Endothelial cell (in vitro differentiated cells): ENCODE measurements at regions not wholly inside any gene's neighbourhood (a gene's known extent, or its start where the extent isn't known, plus 50 kb on each side); places are given as distances from the start of the nearest gene placed in this dataset.
A peak's percentile ranks its signal among the peaks of the same experiment; 100 is the strongest.

Source experiments
- DNase-seq: peaks from one replicate; pipeline ENCODE4 v3.0.0; 2021; ENCODE audit warnings: low spot score
- H3K27ac Mint-ChIP-seq: one replicate; pipeline ENCODE4 v1.8.0; 2021; ENCODE audit warnings: mixed read lengths, inconsistent platforms; ENCODE audit not compliant: unreplicated experiment
- H3K27me3 Mint-ChIP-seq: one replicate; pipeline ENCODE4 v1.8.0; 2021; ENCODE audit warnings: mild to moderate bottlenecking, moderate library complexity, mixed read lengths, inconsistent platforms; ENCODE audit not compliant: unreplicated experiment
- H3K36me3 Mint-ChIP-seq: one replicate; pipeline ENCODE4 v1.8.0; 2021; ENCODE audit warnings: mild to moderate bottlenecking, low read depth, mixed read lengths, inconsistent platforms; ENCODE audit not compliant: unreplicated experiment
- H3K4me1 Mint-ChIP-seq: one replicate; pipeline ENCODE4 v1.8.0; 2021; ENCODE audit warnings: mild to moderate bottlenecking, mixed read lengths, inconsistent platforms; ENCODE audit not compliant: unreplicated experiment
- H3K4me3 Mint-ChIP-seq: one replicate; pipeline ENCODE4 v1.8.0; 2021; ENCODE audit warnings: mild to moderate bottlenecking, mixed read lengths, inconsistent platforms; ENCODE audit not compliant: unreplicated experiment
- H3K9me3 Mint-ChIP-seq: one replicate; pipeline ENCODE4 v1.8.0; 2021; ENCODE audit warnings: mixed read lengths, inconsistent platforms; ENCODE audit not compliant: unreplicated experiment
- TF ChIP-seq, protein P1 (sequence below): fragments of 200-600 bp; sonication (generic); IDR thresholded peaks from one replicate; pipeline ENCODE4 v1.5.0; 2021; ENCODE audit warnings: antibody characterized with exemption; ENCODE audit not compliant: unreplicated experiment

DNA sequence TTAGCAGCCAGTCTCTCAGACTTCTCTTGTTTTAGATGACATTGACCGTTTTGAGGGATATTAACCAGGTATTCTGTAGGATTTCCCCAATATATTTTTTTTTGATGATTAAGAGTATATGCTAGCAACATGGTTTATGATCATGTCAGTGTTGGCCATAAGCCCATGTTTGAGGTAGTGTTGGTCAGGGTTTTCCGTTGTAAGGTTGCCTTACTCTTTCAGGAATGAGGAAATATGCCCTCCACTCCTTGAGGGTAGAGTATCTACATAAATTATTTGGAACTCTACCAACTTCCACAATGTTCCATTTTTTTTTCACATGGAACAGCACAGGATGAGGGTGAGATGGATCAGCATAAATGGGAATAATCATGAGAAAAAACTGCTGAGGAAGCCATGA is 188.4 kb upstream of the PRDM9 start:
- no peak for DNase-seq
- H3K4me3 Mint-ChIP-seq: no peak overlapping the region
- no peaks in the 10 kb centered on the region for H3K27me3 Mint-ChIP-seq
- no peaks in the 10 kb centered on the region for H3K36me3 Mint-ChIP-seq
- H3K27ac Mint-ChIP-seq: no peak overlapping the region
- TF ChIP-seq, protein P1, sequence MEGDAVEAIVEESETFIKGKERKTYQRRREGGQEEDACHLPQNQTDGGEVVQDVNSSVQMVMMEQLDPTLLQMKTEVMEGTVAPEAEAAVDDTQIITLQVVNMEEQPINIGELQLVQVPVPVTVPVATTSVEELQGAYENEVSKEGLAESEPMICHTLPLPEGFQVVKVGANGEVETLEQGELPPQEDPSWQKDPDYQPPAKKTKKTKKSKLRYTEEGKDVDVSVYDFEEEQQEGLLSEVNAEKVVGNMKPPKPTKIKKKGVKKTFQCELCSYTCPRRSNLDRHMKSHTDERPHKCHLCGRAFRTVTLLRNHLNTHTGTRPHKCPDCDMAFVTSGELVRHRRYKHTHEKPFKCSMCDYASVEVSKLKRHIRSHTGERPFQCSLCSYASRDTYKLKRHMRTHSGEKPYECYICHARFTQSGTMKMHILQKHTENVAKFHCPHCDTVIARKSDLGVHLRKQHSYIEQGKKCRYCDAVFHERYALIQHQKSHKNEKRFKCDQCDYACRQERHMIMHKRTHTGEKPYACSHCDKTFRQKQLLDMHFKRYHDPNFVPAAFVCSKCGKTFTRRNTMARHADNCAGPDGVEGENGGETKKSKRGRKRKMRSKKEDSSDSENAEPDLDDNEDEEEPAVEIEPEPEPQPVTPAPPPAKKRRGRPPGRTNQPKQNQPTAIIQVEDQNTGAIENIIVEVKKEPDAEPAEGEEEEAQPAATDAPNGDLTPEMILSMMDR: no peak
- H3K9me3 Mint-ChIP-seq: no peaks in the 10 kb centered on the region
- H3K4me1 Mint-ChIP-seq: peaks cover 13% of the 10 kb centered on the region

DNA sequence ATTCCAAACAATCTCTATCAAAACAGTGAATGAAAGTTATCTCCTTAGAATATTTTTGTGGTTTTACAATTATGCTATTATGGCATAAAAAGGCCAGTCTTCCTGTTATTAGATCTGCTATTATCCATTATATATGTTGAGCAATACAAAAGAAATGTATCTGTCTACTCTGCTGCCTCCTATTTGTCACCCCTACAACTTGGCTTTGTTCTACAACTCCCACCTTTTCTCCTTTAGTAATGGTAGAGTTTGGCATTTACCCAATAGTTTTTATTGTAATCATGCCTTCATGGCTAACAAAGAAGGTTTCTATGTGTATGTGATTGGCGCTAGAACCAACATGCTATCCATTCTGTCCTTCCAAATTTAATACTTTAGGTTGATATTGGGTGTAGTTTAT is 189.2 kb upstream of the PRDM9 start:
- DNase-seq: no peak
- Mint-ChIP-seq H3K4me3 (no peak overlapping the region), H3K27ac (no peak overlapping the region), H3K4me1 (peaks cover 13% of the 10 kb centered on the region), H3K9me3 (no peaks in the 10 kb centered on the region), H3K36me3 (no peaks in the 10 kb centered on the region), H3K27me3 (no peaks in the 10 kb centered on the region)
- TF ChIP-seq, protein P1: no peak

DNA sequence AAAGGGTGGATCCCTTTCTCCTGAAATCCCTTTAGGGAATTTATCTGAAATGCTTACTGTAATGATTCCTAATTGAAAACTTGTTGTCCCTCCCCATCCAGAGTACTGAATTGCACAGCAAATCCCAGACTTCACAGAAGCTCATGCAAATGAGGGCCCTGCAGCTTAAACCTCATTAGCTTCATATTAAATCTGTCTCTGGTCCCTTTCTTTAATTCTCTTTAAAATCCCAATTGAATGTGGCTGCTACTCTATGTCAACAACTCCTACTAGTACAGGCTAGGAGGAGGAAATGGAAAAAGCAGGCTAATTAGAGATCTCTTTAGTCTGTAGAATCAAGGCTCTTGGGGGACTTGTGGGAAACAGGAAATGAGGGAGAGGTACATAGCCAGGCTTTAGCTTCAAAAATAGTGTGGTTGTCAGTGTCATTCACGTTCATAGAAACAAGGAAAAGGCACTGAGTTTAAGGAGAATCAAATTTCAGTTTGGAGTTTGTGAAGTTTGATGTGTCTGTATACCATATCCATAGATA is 191.3 kb upstream of the PRDM9 start:
- no peaks in the 10 kb centered on the region for H3K27me3 Mint-ChIP-seq
- no peaks in the 10 kb centered on the region for H3K36me3 Mint-ChIP-seq
- TF ChIP-seq, protein P1: no peak
- peak overlapping the region; percentile 11 for H3K27ac Mint-ChIP-seq
- peaks cover 13% of the 10 kb centered on the region for H3K4me1 Mint-ChIP-seq
- H3K4me3 Mint-ChIP-seq: no peak overlapping the region
- no peak for DNase-seq
- H3K9me3 Mint-ChIP-seq: no peaks in the 10 kb centered on the region

DNA sequence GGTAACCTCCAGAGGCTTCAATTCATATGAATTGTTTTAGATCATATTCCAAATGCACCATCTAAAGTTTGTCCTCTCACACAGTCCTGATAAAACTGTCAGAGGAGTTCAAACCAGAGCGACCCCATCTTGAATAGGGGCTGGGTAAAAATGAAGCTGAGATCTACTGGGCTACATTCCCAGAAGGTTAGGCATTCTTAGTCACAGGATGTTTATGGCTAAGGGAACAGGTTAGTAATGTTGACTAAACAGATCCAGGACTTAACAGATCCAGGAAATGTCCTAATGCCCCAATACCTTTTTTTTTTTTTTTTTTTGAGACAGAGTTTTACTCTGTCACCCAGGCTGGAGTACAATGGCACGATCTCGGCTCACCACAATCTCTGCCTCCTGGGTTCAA is 192.6 kb upstream of the PRDM9 start:
- TF ChIP-seq, protein P1: no peak
- peaks cover 13% of the 10 kb centered on the region for H3K4me1 Mint-ChIP-seq
- no peaks in the 10 kb centered on the region for H3K36me3 Mint-ChIP-seq
- H3K4me3 Mint-ChIP-seq: no peak overlapping the region
- H3K27ac Mint-ChIP-seq: no peak overlapping the region
- no peaks in the 10 kb centered on the region for H3K27me3 Mint-ChIP-seq
- H3K9me3 Mint-ChIP-seq: no peaks in the 10 kb centered on the region
- DNase-seq: no peak

DNA sequence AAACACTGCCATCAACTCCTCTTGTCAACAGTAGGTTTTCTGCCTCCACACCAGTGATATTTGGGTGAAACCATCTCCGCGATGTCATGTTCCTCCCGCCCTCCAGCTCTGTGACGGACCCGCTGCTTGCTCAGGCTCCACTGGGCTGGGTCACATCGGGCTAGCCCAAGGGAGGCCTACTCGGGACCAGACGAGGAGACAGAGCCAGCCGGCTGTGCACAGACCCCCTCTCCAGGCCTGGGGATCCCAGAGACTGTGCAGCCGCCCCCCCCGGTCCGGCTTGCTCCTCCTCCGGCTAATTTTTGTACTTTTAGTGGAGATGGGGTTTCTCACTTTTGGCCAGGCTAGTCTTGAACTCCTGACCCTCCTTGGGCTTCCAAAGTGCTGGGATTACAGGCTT is 202.4 kb upstream of the PRDM9 start:
- TF ChIP-seq, protein P1: no peak
- no peaks in the 10 kb centered on the region for H3K27me3 Mint-ChIP-seq
- H3K36me3 Mint-ChIP-seq: no peaks in the 10 kb centered on the region
- H3K9me3 Mint-ChIP-seq: no peaks in the 10 kb centered on the region
- peaks cover 8% of the 10 kb centered on the region for H3K4me1 Mint-ChIP-seq
- no peak overlapping the region for H3K27ac Mint-ChIP-seq
- no peak overlapping the region for H3K4me3 Mint-ChIP-seq
- no peak for DNase-seq
